Esophagus muscularis mucosa (tissue), 4 donors: ENCODE measurements at regions not wholly inside any gene's neighbourhood (a gene's known extent, or its start where the extent isn't known, plus 50 kb on each side); places are given as distances from the start of the nearest gene placed in this dataset.
"Not testable (repeated sequence)": the region's sequence is repeated elsewhere in the genome, so short reads cannot be mapped to it uniquely, and the experiment has no call there.

Source experiments
- DNase-seq: peaks from one replicate; pipeline ENCODE4 v3.0.0-alpha.2; 2017; ENCODE audit errors: extremely low spot score
- H3K27ac ChIP-seq, 4 donors: fragments of 200-600 bp; sonication (generic); replicated peaks in 1 of 4; 1 replicate in 3 of 4; 2 replicates in 1 of 4; pipeline ENCODE4 v1.5.1; 2016 to 2019; ENCODE audit warnings: mild to moderate bottlenecking in 1 of 4
- H3K27me3 ChIP-seq, 4 donors: fragments of 200-600 bp; sonication (generic); one replicate each; pipeline versions ENCODE4 v1.5.1 to v1.6.0; 2016 to 2019
- H3K36me3 ChIP-seq, 4 donors: fragments of 200-600 bp; sonication (generic); one replicate each; pipeline ENCODE4 v1.5.1; 2016 to 2019
- H3K4me1 ChIP-seq, 4 donors: fragments of 200-600 bp; sonication (generic); one replicate each; pipeline ENCODE4 v1.5.1; 2016 to 2019
- H3K4me3 ChIP-seq, 4 donors: fragments of 200-600 bp; sonication (generic); 1 replicate in 2 of 4; 2 replicates in 2 of 4; pipeline ENCODE4 v1.5.1; 2016 to 2019; ENCODE audit warnings: mild to moderate bottlenecking in 4 of 4, moderate library complexity in 1 of 4
- H3K9me3 ChIP-seq, 4 donors: fragments of 200-600 bp; sonication (generic); 1 replicate in 3 of 4; 2 replicates in 1 of 4; pipeline ENCODE4 v1.5.1; 2016 to 2019
- CTCF ChIP-seq, 3 experiments: fragments of 200-600 bp in 2 of 3; fragments of 450-650 bp in 1 of 3; sonication (generic) in 2 of 3; IDR thresholded peaks; one replicate each; pipeline ENCODE4 v1.5.1; 2017 to 2019; ENCODE audit warnings: antibody characterized with exemption in 3 of 3, mild to moderate bottlenecking in 2 of 3, moderate library complexity in 1 of 3
- EP300 ChIP-seq: sonication (generic); formaldehyde crosslinking; IDR thresholded peaks from one replicate; pipeline ENCODE4 v1.6.1; 2017; ENCODE audit warnings: antibody characterized with exemption
- POLR2A ChIP-seq: fragments of 450-650 bp; IDR thresholded peaks from one replicate; pipeline ENCODE4 v1.6.1; 2017; ENCODE audit warnings: antibody characterized with exemption, moderate library complexity, mild to moderate bottlenecking, low read depth
- POLR2AphosphoS5 ChIP-seq, 2 donors: sonication (generic); formaldehyde crosslinking; IDR thresholded peaks; one replicate each; pipeline ENCODE4 v1.6.1; 2017; ENCODE audit warnings: antibody characterized with exemption in 2 of 2
- WGBS: methylation state at CpG from one replicate; pipeline ENCODE4 v1.1.5; 2018; 5-methylcytosine and 5-hydroxymethylcytosine counted together
- intact Hi-C: fragments of 100-400 bp; cut with DNase I; formaldehyde crosslinking; loops from one replicate; pipeline ENCODE4 v1.15.1; 2023

GRCh38 chr2:43065871-43066270 is 160.5 kb downstream of the ZFP36L2 start:
- Histone ChIP-seq H3K9me3 (peaks cover 0 to 6% (median 0%) of the 10 kb centered on the region in 4 donors), H3K27ac (no peak overlapping the region), H3K27me3 (no peaks in the 10 kb centered on the region), H3K4me1 (peaks cover 12 to 19% (median 18%) of the 10 kb centered on the region in 4 donors), H3K36me3 (no peaks in the 10 kb centered on the region), H3K4me3 (no peak overlapping the region)
- DNase-seq, result no peak
- 92% methylated on average over 10 of the region's 10 CpGs for WGBS
- intact Hi-C loops, result no loop called here
- no peak for TF ChIP-seq POLR2A
- no peak for TF ChIP-seq POLR2AphosphoS5 (IDR thresholded peaks at IDR 0.05)
- no peak for TF ChIP-seq CTCF (IDR thresholded peaks at IDR 0.05)
- no peak for TF ChIP-seq EP300

DNA sequence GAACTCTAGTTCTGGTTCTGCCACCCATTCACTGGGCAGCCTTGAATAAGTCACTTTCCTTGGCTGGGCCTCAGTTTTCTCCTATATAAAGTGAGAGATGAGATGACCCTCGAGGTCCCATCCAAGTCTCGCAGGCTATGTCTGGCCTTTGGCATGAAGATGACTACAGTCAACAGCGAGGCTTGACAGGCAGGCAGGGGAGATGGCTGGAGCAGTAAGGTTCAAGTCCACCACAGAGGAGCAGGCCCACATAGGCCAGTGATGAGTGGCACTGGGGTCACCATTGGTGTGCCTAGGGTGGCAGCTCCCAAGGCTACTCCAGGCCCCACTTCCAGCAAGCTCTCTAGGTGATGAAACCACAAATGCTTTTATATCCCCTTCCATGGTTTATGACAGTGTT is 161.4 kb downstream of the ZFP36L2 start:
- Histone ChIP-seq H3K27me3 (no peaks in the 10 kb centered on the region), H3K4me1 (peaks cover 3 to 11% (median 9%) of the 10 kb centered on the region in 4 donors), H3K27ac (no peak overlapping the region), H3K36me3 (no peaks in the 10 kb centered on the region), H3K4me3 (no peak overlapping the region), H3K9me3 (peaks cover 0 to 6% (median 0%) of the 10 kb centered on the region in 4 donors)
- intact Hi-C loops, result no loop called here
- no peak for DNase-seq
- 85% methylated on average over 3 of the region's 3 CpGs for WGBS
- no peak for TF ChIP-seq EP300
- TF ChIP-seq POLR2A, result no peak
- TF ChIP-seq CTCF (IDR thresholded peaks at IDR 0.05), result no peak
- no peak for TF ChIP-seq POLR2AphosphoS5 (IDR thresholded peaks at IDR 0.05)

DNA sequence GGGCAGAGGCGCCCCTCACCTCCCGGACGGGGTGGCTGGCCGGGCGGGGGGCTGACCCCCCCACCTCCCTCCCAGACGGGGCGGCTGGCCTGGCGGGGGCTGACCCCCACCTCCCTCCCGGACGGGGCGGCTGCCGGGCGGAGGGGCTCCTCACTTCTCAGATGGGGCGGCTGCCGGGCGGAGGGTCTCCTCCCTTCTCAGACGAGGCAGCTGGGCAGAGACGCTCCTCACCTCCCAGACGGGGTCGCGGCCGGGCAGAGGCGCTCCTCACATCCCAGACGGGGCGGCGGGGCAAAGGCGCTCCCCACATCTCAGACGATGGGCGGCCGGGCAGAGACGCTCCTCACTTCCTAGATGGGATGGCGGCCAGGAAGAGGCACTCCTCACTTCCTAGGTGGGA is 163.3 kb downstream of the ZFP36L2 start:
- H3K27ac ChIP-seq, H3K27me3 ChIP-seq, DNase-seq, H3K9me3 ChIP-seq, H3K4me3 ChIP-seq, H3K36me3 ChIP-seq, intact Hi-C loops: not testable (repeated sequence)
- peaks cover 4 to 13% (median 11%) of the 10 kb centered on the region in 4 donors for H3K4me1 ChIP-seq
- WGBS, result no CpG with 5 or more reads among the region's 32 CpGs

- peaks cover 0 to 6% (median 0%) of the 10 kb centered on the region in 4 donors for H3K9me3 ChIP-seq
- H3K27me3 ChIP-seq, result no peaks in the 10 kb centered on the region
- H3K27ac ChIP-seq, result no peak overlapping the region
- peaks cover 4 to 17% (median 16%) of the 10 kb centered on the region in 4 donors for H3K4me1 ChIP-seq
- no peaks in the 10 kb centered on the region for H3K36me3 ChIP-seq
- intact Hi-C loops, result no loop called here
- no peak for DNase-seq
- no peak for TF ChIP-seq POLR2AphosphoS5 (IDR thresholded peaks at IDR 0.05)
- no peak for TF ChIP-seq EP300
- no peak for TF ChIP-seq CTCF (IDR thresholded peaks at IDR 0.05)
- no peak for TF ChIP-seq POLR2A
- no peak overlapping the region for H3K4me3 ChIP-seq
Observed at GRCh38 chr2:43062058-43062457, 164.3 kb downstream of the ZFP36L2 start.

DNA sequence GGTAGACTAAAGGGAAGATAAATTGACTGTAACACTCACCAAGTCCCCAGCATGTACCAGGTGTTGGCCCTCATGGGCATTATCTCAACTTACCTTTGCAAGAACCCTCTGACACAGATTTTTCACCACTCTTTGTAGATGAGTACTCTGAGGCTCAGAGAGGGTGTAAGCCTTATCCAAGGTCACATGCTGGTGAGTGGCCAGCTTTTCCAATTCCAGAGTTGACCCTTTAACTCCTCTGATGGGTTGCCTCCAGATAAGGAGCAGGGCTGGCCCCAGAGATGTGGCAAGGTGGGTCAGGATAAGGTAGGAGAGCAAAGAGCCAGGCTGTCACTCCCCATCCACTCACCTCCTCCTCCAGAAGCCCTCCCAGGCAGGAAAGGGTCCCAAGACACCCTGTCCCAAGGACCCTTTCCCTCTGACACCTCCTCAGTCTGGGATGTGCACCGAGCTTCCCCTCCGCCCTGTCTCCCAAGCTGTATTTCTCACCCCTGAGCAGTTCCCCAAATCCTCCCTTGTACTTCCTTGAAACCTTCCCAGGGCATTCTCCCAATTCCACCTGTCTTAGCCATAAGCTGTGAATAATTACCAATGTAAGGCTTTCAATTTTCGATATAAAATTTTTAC is 165.9 kb downstream of the ZFP36L2 start:
- H3K4me3 ChIP-seq, result no peak overlapping the region
- H3K27me3 ChIP-seq, result no peaks in the 10 kb centered on the region
- no peak overlapping the region for H3K27ac ChIP-seq
- DNase-seq, result no peak
- 90% methylated on average over 3 of the region's 3 CpGs for WGBS
- TF ChIP-seq POLR2A, result no peak
- no peak for TF ChIP-seq EP300
- TF ChIP-seq POLR2AphosphoS5 (IDR thresholded peaks at IDR 0.05), result no peak
- TF ChIP-seq CTCF (IDR thresholded peaks at IDR 0.05), result no peak
- H3K4me1 ChIP-seq, result peaks cover 4 to 24% (median 20%) of the 10 kb centered on the region in 4 donors
- H3K36me3 ChIP-seq, result no peaks in the 10 kb centered on the region
- intact Hi-C loops, result no loop called here
- H3K9me3 ChIP-seq, result peaks cover 0 to 6% (median 0%) of the 10 kb centered on the region in 4 donors
